NCI-H526 (cell line): ENCODE measurements at regions not wholly inside any gene's neighbourhood (a gene's known extent, or its start where the extent isn't known, plus 50 kb on each side); places are given as distances from the start of the nearest gene placed in this dataset.

Source experiments
- DNase-seq, 2 experiments: peaks; one replicate each; lab custom pipeline; 2025; lab: John Stamatoyannopoulos, UW

GRCh38 chr17:36661047-36661666 lies 59.8 kb downstream of the MRM1 start:
- peak in 1 of 2 experiments; percentile 66 for DNase-seq

- DNase-seq: peak in 1 of 2 experiments; percentile 48
Observed at GRCh38 chr17:36661688-36662087, 60.3 kb downstream of the MRM1 start.

- no peak for DNase-seq
Observed at GRCh38 chr17:36665417-36665816, 64.0 kb downstream of the MRM1 start.

GRCh38 chr17:36667922-36668321 lies 66.5 kb downstream of the MRM1 start:
- DNase-seq: no peak

- DNase-seq: no peak
Observed at GRCh38 chr17:36668824-36669223, 67.4 kb downstream of the MRM1 start.

GRCh38 chr17:36671144-36671543 lies 69.8 kb downstream of the MRM1 start:
- DNase-seq: no peak

- DNase-seq: no peak
Observed at GRCh38 chr17:36672403-36672918, 71.1 kb downstream of the MRM1 start.

GRCh38 chr17:36673068-36673467 lies 71.7 kb downstream of the MRM1 start:
- DNase-seq: no peak

- no peak for DNase-seq
Observed at GRCh38 chr17:36673637-36674277, 72.4 kb downstream of the MRM1 start.

GRCh38 chr17:36674278-36674650 lies 72.9 kb downstream of the MRM1 start:
- DNase-seq: no peak

GRCh38 chr17:36675250-36675649 lies 73.9 kb downstream of the MRM1 start:
- DNase-seq: no peak

GRCh38 chr17:36675786-36676185 lies 74.4 kb downstream of the MRM1 start:
- no peak for DNase-seq

GRCh38 chr17:36679815-36680467 lies 78.6 kb downstream of the MRM1 start:
- DNase-seq: no peak

- no peak for DNase-seq
Observed at GRCh38 chr17:36680701-36681202, 79.4 kb downstream of the MRM1 start.

GRCh38 chr17:36682773-36683172 lies 81.4 kb downstream of the MRM1 start:
- DNase-seq: no peak

GRCh38 chr17:36683387-36683786 lies 82.0 kb downstream of the MRM1 start:
- no peak for DNase-seq

GRCh38 chr17:36684134-36684533 lies 82.8 kb downstream of the MRM1 start:
- no peak for DNase-seq

GRCh38 chr17:36686123-36686669 lies 84.8 kb downstream of the MRM1 start:
- peak; percentile 58 to 76 for DNase-seq

GRCh38 chr17:36687736-36688135 lies 86.4 kb downstream of the MRM1 start:
- DNase-seq: no peak

- DNase-seq: no peak
Observed at GRCh38 chr17:36689089-36689667, 87.8 kb downstream of the MRM1 start.

GRCh38 chr17:36690190-36690589 lies 88.8 kb downstream of the MRM1 start:
- DNase-seq: no peak

GRCh38 chr17:36691606-36692005 lies 90.2 kb downstream of the MRM1 start:
- no peak for DNase-seq
